OCI-M1 (cell line): ENCODE measurements at regions not wholly inside any gene's neighbourhood (a gene's known extent, or its start where the extent isn't known, plus 50 kb on each side); places are given as distances from the start of the nearest gene placed in this dataset.
"Not testable (repeated sequence)": the region's sequence is repeated elsewhere in the genome, so short reads cannot be mapped to it uniquely, and the experiment has no call there.

ENCODE experiments used
- DNase-seq: peaks from one replicate; lab custom pipeline; 2025; lab: John Stamatoyannopoulos, UW

DNA sequence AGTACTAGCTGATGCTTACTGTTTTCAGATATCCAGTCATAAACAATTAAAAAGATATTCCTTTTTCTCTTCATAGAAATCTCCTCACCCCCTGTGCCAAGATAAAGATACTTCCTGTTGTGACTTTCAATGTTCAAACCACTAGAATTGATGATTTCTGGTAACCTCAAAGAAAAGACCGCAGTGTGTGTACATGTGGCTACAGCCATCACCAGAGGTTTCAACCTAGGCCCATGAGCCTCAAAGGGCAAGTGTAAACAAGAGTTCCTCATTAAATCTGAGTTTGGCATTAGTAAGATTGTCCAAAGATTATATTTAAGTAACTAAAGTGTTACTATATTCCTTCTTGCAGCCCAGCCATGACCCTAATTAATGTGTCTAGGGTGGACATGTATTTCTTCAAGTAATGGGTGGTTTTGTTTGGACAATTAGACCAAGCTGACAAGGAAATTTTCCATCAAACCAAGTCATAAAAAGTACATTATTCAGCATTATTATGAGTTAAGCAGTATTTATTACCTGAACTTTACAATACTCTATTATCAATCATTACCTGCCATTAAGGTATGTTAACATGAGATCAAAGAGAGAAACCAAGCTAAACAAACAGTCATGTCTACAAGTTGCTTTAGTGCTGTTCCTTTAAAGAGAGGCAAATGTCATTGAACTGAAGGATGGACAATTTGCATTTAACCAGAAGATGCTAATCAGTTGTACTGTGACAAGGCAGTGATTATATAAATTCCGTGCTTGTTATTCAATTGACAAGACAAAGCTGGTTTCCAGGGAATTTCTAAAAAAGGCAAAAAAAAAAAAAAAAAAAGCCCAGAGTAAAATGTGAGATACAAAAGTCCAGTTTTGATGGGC lies 382.7 kb downstream of the LNPK start:
- no peak for DNase-seq

DNA sequence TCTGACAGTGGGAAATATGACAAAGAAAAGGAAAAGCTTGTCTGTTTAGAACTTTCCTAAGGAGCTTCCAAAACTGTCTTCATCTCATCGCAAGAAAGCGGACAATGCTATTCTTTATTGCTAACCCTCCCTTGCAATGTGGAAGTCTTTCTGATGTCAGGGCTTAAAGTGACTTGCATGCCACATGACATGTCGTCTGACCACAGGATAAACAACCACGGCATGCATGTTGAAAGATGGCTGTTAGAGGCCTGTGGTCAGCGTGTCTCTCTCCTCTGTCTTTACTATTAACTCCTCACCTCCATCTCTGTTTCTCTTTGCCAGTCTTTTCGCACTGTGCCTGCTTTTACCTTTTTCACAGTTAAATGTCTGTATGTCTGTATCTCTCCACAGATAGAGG lies 389.8 kb downstream of the LNPK start:
- DNase-seq, result peak; percentile 28

DNA sequence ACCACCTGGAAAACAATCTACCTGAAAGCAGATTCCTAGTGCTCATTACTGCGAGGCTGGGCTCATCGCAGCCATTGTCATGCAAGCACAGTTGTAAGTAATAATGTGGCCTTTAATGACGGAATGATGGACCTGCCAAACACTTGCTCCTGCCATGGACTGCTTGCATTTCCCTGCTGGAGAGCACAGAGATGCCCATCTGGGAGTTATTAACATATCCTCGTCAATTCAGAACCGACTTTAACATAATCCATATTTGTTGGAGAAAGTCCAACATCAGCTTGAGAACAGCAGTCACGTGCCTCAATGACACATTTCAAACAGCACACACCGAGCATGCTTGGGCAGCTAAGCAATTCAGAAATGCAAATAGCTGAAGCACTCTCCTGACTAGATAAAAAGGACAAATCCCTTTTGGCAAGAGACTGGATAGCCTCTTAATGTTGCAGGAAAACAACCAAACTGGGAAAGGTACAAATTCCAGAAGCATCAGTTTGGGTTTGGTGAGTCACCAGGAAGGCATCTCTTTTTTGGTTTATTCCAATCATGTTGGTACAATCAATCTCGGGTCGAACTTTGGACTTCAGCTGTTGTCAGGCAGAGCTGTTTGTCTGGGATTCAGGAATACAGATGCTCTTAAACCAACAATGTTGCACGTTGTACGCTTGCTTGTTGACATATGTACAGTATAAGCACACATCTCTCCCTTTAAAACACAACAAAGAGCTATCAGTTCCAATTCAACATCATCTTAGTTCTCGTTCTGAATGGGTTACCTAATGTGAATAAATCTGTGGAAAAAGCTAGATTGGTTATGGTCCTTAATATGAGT lies 395.8 kb downstream of the LNPK start:
- no peak for DNase-seq

DNA sequence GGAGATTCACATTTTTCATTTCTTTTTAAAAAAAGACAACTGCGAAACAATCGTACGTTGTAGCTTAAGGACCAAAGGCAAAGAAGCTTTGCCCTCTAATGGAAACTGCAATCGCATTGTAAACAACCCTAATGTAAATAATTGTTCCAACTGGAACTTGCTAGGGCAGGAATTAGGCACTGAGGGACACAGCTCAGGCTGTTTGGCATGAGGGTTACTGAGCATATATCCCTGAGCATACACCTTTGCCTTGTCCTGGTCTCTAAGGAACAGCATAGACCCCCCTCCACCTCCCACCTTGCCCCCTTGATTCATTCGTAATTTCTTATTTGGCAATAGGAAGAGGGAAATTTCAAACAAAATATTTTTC lies 396.4 kb downstream of the LNPK start:
- DNase-seq, result no peak

- no peak for DNase-seq
These were observed 400.1 kb downstream of the LNPK start for GRCh38 chr2:175601969-175602368.

- no peak for DNase-seq
These were observed 401.9 kb downstream of the LNPK start for GRCh38 chr2:175599966-175600831.

GRCh38 chr2:175597286-175597685 lies 404.8 kb downstream of the LNPK start:
- DNase-seq, result no peak

DNA sequence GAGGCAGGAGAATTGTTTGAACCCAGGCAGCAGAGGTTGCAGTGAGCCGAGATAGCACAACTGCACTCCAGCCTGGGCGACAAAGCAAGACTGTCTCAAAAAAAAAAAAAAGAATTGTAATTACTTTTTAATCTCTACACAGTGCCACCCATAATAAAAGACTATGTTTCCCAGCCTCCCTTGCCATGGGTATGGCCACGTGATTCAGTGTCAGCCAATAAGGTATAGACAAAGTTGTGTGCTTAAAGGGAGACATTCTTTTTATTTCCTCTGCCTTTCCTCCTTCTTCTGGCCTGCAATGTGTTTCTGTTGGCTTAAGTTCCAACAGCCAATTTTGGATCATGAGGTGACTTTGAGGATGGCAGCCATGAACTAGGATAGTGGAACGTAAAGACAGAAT lies 406.9 kb downstream of the LNPK start:
- DNase-seq, result no peak

DNA sequence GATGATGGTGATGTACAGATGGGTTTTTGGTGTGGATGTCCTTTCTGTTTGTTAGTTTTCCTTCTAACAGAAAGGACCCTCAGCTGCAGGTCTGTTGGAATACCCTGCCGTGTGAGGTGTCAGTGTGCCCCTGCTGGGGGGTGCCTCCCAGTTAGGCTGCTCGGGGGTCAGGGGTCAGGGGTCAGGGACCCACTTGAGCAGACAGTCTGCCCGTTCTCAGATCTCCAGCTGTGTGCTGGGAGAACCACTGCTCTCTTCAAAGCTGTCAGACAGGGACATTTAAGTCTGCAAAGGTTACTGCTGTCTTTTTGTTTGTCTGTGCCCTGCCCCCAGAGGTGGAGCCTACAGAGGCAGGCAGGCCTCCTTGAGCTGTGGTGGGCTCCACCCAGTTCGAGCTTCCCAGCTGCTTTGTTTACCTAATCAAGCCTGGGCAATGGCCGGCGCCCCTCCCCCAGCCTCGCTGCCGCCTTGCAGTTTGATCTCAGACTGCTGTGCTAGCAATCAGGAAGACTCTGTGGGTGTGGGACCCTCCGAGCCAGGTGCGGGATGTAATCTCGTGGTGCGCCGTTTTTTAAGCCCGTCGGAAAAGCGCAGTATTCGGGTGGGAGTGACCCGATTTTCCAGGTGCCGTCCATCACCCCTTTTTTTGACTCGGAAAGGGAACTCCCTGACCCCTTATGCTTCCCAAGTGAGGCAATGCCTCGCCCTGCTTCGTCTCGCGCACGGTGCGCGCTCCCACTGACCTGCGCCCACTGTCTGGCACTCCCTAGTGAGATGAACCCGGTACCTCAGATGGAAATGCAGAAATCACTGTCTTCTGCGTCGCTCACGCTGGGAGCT lies 408.2 kb downstream of the LNPK start:
- DNase-seq, result not testable (repeated sequence)

GRCh38 chr2:175588213-175588612 lies 406.7 kb upstream of the ATP5MC3 start:
- DNase-seq, result not testable (repeated sequence)

- no peak for DNase-seq
These were observed 404.0 kb upstream of the ATP5MC3 start for GRCh38 chr2:175585496-175585895.

GRCh38 chr2:175580652-175581051 lies 399.1 kb upstream of the ATP5MC3 start:
- DNase-seq, result no peak

GRCh38 chr2:175579646-175580045 lies 398.1 kb upstream of the ATP5MC3 start:
- DNase-seq, result peak; percentile 82

DNA sequence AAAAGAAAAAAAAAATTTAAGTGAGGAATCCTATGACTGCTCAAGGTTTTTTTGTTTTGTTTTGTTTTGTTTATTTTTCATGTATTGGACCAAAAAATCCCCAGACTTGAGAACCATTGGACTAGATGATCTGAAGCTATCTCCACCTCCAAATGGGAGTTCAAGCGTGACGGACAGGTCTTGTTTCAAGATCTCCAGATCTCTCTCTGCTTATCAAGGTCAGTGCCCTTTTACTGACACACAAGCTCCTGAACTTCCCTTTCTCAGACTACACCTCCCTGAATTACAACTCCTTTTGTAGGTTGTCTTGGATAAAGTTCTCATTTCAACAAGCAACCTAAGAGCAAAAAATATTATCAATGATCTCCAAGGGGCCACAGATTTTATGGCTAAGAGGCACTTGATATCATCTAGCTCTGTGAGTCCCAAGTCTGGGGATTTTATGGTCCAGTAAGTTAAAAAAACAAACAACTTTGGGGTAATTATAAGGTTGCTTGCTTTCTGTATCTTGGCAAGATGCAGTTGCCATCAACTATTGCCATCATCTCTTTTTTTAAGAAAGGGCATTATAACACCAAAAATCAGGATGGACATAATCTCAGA lies 396.0 kb upstream of the ATP5MC3 start:
- DNase-seq, result peak; percentile 19

GRCh38 chr2:175576875-175577274 lies 395.4 kb upstream of the ATP5MC3 start:
- no peak for DNase-seq

DNA sequence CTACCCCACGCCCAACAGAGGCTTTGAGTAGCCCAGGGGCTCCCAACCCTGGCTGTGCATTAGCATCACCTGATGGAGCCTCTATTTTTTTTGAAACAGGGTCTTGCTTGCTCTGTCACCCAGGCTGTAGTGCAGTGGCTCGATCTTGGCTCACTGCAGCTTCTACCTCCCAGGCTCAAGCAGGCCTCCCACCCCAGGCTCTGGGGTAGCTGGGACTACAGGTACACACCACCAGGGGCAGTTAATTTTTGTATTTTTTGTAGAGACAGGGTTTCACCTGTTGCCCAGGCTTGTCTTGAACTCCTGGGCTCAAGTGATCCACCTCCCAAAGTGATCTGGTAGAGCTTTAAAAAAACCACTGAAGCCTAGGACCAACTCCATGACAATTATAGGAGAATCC lies 394.8 kb upstream of the ATP5MC3 start:
- DNase-seq, result no peak

GRCh38 chr2:175575346-175576258 lies 394.1 kb upstream of the ATP5MC3 start:
- no peak for DNase-seq

- no peak for DNase-seq
These were observed 392.6 kb upstream of the ATP5MC3 start for GRCh38 chr2:175574069-175574468.

GRCh38 chr2:175571078-175571653 lies 389.7 kb upstream of the ATP5MC3 start:
- no peak for DNase-seq
